HG03565 (cell line): ENCODE measurements at regions not wholly inside any gene's neighbourhood (a gene's known extent, or its start where the extent isn't known, plus 50 kb on each side); places are given as distances from the start of the nearest gene placed in this dataset.

Experiments
- ATAC-seq: cut with Tn5 transposase; IDR thresholded peaks from one replicate; pipeline ENCODE4 v1.9.1; 2021; ENCODE audit warnings: mild to moderate bottlenecking, moderate library complexity; ENCODE audit not compliant: unreplicated experiment

DNA sequence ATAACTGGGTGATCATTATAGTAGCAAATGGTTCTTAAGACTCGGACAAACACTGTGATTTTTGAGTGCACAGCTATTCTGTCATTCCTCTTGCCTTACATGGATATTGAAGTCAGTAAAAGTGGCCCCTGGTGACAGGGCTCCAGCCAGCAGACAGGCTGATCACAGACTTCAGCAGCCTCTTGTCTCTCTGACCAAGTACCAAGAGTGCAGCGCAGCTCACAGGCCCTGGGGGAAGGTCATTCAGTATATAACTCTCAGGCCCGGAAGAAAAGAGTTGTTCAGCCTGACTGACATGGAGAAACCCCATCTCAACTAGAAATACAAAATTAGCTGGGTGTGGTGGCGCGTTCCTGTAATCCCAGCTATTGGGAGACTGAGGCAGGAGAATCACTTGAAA lies 202.6 kb downstream of the HRH4 start:
- ATAC-seq: no peak

GRCh38 chr18:24669015-24669414 lies 208.6 kb downstream of the HRH4 start:
- no peak for ATAC-seq

- ATAC-seq: no peak
Measured at GRCh38 chr18:24669502-24669901, 209.1 kb downstream of the HRH4 start.

DNA sequence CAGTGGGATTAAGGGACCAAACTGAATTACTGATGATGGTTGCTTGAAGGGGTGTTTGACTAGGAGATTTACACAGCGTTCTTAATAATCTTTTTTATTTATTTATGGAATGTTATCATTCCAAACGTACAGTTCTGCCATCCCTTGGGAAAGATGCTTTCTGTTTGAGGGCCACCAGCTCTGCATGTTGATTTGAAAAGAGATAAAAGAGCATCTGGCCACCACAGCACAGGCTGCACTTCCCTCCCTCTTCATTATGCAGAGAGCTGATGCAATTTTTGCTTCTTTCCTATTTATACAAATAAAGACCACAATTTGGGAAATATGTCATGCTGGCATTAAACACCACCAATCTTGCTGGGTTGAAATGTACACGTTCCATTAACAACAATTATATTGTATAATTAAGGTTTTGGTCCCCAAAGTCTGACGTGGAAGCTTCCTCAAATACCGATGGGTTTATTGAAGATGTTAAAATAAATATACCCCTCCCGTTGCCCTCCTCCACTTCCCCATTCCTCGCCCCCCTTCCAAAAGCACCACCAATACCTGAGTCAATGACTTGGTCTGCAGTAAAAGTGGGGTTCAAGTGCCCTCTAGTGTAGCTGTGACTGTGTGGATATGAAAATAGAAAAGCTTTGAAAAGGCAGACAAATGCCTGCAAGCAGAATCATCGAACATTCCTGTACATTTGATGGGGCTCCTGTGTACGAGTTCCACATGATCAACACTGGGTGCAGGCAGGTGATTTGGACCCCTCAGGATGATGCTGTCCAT lies 211.9 kb downstream of the HRH4 start:
- ATAC-seq: no peak

GRCh38 chr18:24674200-24674599 lies 213.8 kb downstream of the HRH4 start:
- ATAC-seq: no peak

DNA sequence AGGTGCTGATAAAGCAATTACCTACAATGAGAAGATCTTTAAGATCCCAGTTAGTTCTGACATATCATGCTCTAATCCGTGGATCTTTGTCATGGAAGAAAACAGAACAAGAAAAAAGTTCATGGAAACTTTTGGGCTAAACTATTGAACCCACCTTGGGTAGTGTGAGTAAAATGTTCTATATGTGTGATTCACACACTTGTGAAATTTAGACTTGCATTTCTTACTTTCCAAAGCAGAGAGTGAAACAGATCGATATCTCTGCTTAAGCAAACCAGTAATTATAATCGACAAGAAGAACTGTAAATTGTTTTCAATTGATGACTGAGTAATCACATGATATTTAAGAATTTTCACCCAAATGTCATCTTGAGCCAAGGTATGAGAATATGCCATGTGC lies 214.2 kb downstream of the HRH4 start:
- ATAC-seq: no peak

GRCh38 chr18:24677011-24677410 lies 216.6 kb downstream of the HRH4 start:
- ATAC-seq: no peak

GRCh38 chr18:24678107-24678506 lies 217.7 kb downstream of the HRH4 start:
- ATAC-seq: no peak

DNA sequence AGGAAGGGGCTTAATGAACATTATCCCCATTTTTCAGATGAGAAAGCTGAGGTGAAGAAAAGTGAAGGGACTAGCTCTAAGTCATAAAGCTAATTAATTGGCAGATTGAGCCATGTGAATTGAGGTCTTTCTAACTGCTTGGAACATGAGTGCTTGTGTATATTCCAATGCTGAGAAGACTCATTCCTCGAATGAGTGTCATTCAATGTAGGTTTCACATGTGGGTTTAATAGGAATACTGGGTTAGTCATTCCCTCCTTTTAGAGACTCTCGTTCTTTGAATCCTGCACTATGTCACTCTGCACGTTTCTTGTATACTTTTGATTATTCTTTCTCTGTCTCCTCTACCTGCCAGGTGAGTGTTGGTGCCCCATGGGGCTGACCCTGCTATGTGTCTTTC lies 218.2 kb downstream of the HRH4 start:
- no peak for ATAC-seq

DNA sequence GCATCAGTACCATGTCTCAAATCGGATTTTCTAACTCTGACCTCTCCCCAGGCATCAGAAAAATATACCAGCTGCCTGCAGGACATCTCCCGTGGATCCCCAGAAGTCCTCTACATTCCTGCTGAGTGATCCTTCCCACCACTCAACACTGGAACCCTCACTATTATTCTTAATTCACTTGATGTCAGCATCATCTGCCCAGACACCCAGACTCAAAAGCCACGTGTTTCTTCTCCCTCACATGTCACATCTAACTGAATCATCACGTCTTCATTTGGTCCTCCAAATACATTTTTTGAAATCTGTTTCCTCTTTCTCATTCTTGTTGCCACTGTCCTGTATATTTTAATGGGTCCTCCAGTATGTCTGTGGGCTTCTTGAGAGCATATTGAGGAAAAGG lies 218.6 kb downstream of the HRH4 start:
- no peak for ATAC-seq

DNA sequence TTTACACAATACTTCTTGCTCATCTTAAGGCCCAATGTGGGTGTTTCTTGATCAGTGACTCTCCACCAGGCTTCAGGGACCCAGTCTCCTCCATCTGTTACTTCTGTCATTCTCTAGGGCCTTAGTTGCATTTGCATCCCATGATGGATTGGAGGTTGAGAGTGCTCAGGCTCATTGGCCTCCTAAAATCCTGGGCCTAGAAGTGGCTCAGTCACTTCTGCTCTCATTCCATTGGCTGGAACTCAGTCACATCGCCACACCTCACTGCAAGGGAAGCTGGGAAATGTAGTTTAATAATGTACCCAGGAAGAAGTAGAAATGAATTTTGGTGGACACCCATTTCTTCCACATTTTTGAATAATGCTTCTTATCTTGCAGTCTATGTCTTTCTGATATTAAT lies 223.5 kb downstream of the HRH4 start:
- no peak for ATAC-seq

DNA sequence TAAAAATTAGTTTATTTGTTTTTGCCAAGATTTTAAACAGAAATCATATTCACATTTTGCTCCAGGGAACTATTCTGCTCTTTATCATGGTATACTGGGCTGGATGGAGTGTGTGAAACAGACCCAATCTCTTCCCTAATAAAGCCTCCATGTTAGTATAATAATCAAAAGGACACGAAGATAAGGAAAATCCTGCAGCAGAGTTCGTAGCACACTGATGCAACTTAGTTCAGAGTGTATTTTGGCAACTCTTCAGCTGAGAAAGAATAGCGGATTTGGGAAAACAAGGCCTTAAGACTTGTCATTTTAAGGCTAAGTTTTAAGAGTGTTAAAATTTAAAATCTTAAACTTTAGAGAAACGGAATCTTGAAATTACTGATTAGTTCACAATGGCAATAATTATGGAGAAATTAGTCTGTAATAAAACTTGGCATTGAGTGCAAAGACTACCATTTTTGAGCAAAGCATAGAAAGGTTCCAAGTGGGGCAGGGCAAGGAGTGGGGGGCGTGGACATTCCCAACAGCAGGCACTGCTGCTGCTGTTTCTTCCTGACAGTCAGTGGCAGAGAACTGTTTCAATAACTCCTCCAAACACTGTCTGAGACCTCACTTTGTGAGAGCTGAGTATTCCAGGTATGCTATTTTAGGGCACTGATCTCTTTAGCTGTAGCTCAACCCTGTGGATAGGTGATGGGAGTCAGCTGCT lies 225.0 kb downstream of the HRH4 start:
- ATAC-seq: no peak

GRCh38 chr18:24695168-24695567 lies 234.7 kb downstream of the HRH4 start:
- no peak for ATAC-seq

DNA sequence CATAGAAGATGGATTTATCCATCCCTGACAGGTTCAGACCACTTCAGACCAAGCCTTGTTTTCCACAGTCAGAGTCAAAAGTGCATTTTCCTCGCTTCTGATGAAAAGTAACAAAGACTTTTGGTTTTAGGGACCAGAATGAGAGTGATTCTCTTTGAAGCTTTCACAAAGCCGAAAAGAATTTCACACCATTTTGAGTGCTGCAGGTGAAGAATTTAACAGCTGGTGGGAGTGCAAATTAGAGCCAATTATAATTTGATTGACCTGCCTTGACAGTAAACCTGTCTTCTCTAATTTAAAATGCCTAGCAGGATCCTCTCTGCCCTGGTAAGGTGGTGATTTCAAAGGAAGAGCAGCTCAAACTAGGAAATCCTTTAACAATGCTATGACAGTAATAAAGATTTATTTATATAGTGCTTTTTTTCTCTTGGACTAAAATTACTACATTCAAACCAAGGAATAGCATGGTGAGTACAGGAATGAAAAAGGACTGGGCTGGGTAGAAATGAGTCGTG lies 241.6 kb downstream of the HRH4 start:
- no peak for ATAC-seq

DNA sequence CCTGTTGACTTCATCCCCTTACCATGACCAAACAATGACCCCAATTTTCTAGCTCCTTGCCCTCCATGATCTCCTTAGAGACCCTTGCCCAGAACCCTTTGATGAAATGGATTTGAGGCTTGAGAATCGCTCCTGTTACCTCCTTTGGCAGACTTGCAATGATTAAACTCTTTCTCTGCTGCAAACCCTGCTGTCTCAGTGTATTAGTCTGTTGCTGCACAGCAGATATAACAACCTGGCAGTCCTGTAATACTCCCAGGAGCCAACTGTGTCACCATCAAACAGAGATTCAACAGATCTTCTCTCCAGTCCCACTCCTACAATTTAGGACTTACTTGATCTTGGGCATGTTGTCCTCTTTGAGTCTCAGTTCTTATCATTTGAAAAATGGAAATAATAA lies 242.9 kb downstream of the HRH4 start:
- ATAC-seq: no peak

GRCh38 chr18:24704946-24705630 lies 244.7 kb downstream of the HRH4 start:
- ATAC-seq: no peak

GRCh38 chr18:24710474-24710873 lies 250.0 kb downstream of the HRH4 start:
- ATAC-seq: no peak

DNA sequence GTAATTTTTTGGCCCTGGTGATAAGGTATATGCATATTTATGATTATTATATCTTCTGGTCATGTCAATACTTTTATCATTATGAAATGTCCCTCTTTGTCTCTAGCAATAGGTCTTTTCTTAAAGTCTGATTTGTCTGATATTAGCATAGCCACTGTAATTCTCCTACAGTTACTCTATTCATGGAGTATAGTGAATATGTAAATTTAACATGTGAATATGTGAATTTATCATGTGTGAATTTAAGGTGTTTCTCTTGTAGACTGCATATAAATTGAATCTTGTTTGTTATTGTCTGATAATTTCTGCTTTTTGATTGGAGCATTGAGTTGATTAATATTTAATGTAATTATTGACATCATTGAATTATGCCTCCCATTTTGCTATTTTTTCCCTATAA lies 259.4 kb downstream of the HRH4 start:
- no peak for ATAC-seq

- ATAC-seq: no peak
Measured at GRCh38 chr18:24721388-24721787, 261.0 kb downstream of the HRH4 start.

GRCh38 chr18:24725644-24726415 lies 265.4 kb downstream of the HRH4 start:
- no peak for ATAC-seq
